Activated gamma-delta T cell treated with Interleukin-2 at 50 U/mL for 16 hours (primary cell): ENCODE measurements at regions not wholly inside any gene's neighbourhood (a gene's known extent, or its start where the extent isn't known, plus 50 kb on each side); places are given as distances from the start of the nearest gene placed in this dataset.
"Not testable (repeated sequence)": the region's sequence is repeated elsewhere in the genome, so short reads cannot be mapped to it uniquely, and the experiment has no call there.

Experiments
- DNase-seq: peaks from one replicate; pipeline ENCODE4 v3.0.0-alpha.2; 2020

GRCh38 chr3:110984456-110985250 is 87.0 kb upstream of the NECTIN3 start:
- DNase-seq, result no peak

- no peak for DNase-seq
Observed at GRCh38 chr3:110989446-110989845, 82.2 kb upstream of the NECTIN3 start.

- DNase-seq, result no peak
Observed at GRCh38 chr3:110995461-110996231, 76.0 kb upstream of the NECTIN3 start.

GRCh38 chr3:110998766-110999165 is 72.8 kb upstream of the NECTIN3 start:
- not testable (repeated sequence) for DNase-seq

GRCh38 chr3:111006485-111006884 is 65.1 kb upstream of the NECTIN3 start:
- not testable (repeated sequence) for DNase-seq

GRCh38 chr3:111012388-111013248 is 59.0 kb upstream of the NECTIN3 start:
- DNase-seq, result no peak
